Upper lobe of right lung (tissue), 1 donor: ENCODE measurements at regions not wholly inside any gene's neighbourhood (a gene's known extent, or its start where the extent isn't known, plus 50 kb on each side); places are given as distances from the start of the nearest gene placed in this dataset.
A peak's percentile ranks its signal among the peaks of the same experiment; 100 is the strongest.
"Not testable (repeated sequence)": the region's sequence is repeated elsewhere in the genome, so short reads cannot be mapped to it uniquely, and the experiment has no call there.

Experiments
- ATAC-seq: fragments of 200-7000 bp; cut with Tn5 transposase; one replicate; pipeline ENCODE4 v1.9.1; 2020; ENCODE audit warnings: mild to moderate bottlenecking, moderate library complexity
- DNase-seq: peaks from one replicate; pipeline ENCODE4 v3.0.0-alpha.2; 2020
- H3K27ac ChIP-seq: fragments of 200-600 bp; one replicate; pipeline ENCODE4 v1.8.0; 2022
- H3K27me3 ChIP-seq: fragments of 200-600 bp; one replicate; pipeline ENCODE4 v1.8.0; 2022; ENCODE audit warnings: mild to moderate bottlenecking
- H3K36me3 ChIP-seq: fragments of 200-600 bp; one replicate; pipeline ENCODE4 v1.8.0; 2022
- H3K4me1 ChIP-seq: fragments of 200-600 bp; one replicate; pipeline ENCODE4 v1.8.0; 2022
- H3K4me3 ChIP-seq: fragments of 200-600 bp; one replicate; pipeline ENCODE4 v1.8.0; 2022; ENCODE audit warnings: mild to moderate bottlenecking
- H3K9me3 ChIP-seq: fragments of 200-600 bp; one replicate; pipeline ENCODE4 v1.8.0; 2022
- CTCF ChIP-seq: fragments of 200-600 bp; IDR thresholded peaks from one replicate; pipeline ENCODE4 v1.8.0; 2022; ENCODE audit warnings: antibody characterized with exemption
- intact Hi-C: fragments of 100-400 bp; cut with DNase I; formaldehyde crosslinking; loops from one replicate; pipeline ENCODE4 v1.11.0; 2022
- donor health status: DM: no; HTN: yes; CAD: no; lungs with severe emphysema.

GRCh38 chr3:34675383-34676120, 877.1 kb downstream of the PDCD6IP start:
- H3K9me3 ChIP-seq, result no peaks in the 10 kb centered on the region
- H3K27ac ChIP-seq, result no peak overlapping the region
- intact Hi-C loops, result no loop called here
- H3K36me3 ChIP-seq, result no peaks in the 10 kb centered on the region
- DNase-seq, result no peak
- H3K4me1 ChIP-seq, result no peaks in the 10 kb centered on the region
- no peak for ATAC-seq
- H3K27me3 ChIP-seq, result no peaks in the 10 kb centered on the region
- H3K4me3 ChIP-seq, result no peak overlapping the region
- no peak for TF ChIP-seq CTCF

- DNase-seq (no peak), ATAC-seq (no peak)
- intact Hi-C loops, result no loop called here
- H3K4me1 ChIP-seq, result no peaks in the 10 kb centered on the region
- H3K9me3 ChIP-seq, result no peaks in the 10 kb centered on the region
- H3K36me3 ChIP-seq, result no peaks in the 10 kb centered on the region
- H3K27ac ChIP-seq, result no peak overlapping the region
- no peak for TF ChIP-seq CTCF
- no peak overlapping the region for H3K4me3 ChIP-seq
- H3K27me3 ChIP-seq, result no peaks in the 10 kb centered on the region
These were observed 878.0 kb downstream of the PDCD6IP start for GRCh38 chr3:34676436-34676835.

GRCh38 chr3:34678575-34678974, 880.1 kb downstream of the PDCD6IP start:
- ATAC-seq, result peak; percentile 72
- no peak for TF ChIP-seq CTCF
- H3K4me3 ChIP-seq, result no peak overlapping the region
- no peaks in the 10 kb centered on the region for H3K27me3 ChIP-seq
- DNase-seq, result no peak
- intact Hi-C loops, result no loop called here
- H3K27ac ChIP-seq, result no peak overlapping the region
- H3K9me3 ChIP-seq, result no peaks in the 10 kb centered on the region
- H3K36me3 ChIP-seq, result no peaks in the 10 kb centered on the region
- no peaks in the 10 kb centered on the region for H3K4me1 ChIP-seq

GRCh38 chr3:34679055-34679454, 880.6 kb downstream of the PDCD6IP start:
- H3K36me3 ChIP-seq, H3K9me3 ChIP-seq, H3K27ac ChIP-seq, H3K4me3 ChIP-seq, H3K4me1 ChIP-seq, H3K27me3 ChIP-seq, ATAC-seq, intact Hi-C loops, DNase-seq: not testable (repeated sequence)

- Histone ChIP-seq H3K4me3 (no peak overlapping the region), H3K36me3 (no peaks in the 10 kb centered on the region), H3K9me3 (no peaks in the 10 kb centered on the region), H3K4me1 (no peaks in the 10 kb centered on the region), H3K27me3 (no peaks in the 10 kb centered on the region), H3K27ac (no peak overlapping the region)
- TF ChIP-seq CTCF, result peak; percentile 56
- peak; percentile 82 for DNase-seq
- intact Hi-C loops, result no loop called here
- peak; percentile 70 for ATAC-seq
These were observed 885.4 kb downstream of the PDCD6IP start for GRCh38 chr3:34683851-34684250.

GRCh38 chr3:34686541-34686940, 888.1 kb downstream of the PDCD6IP start:
- TF ChIP-seq CTCF, result no peak
- no peak for ATAC-seq
- H3K9me3 ChIP-seq, result no peaks in the 10 kb centered on the region
- no peaks in the 10 kb centered on the region for H3K36me3 ChIP-seq
- intact Hi-C loops, result no loop called here
- no peak for DNase-seq
- H3K4me1 ChIP-seq, result no peaks in the 10 kb centered on the region
- H3K27me3 ChIP-seq, result no peaks in the 10 kb centered on the region
- H3K4me3 ChIP-seq, result no peak overlapping the region
- H3K27ac ChIP-seq, result no peak overlapping the region
